ENCODE measurements at regions not wholly inside any gene's neighbourhood (a gene's known extent, or its start where the extent isn't known, plus 50 kb on each side); places are given as distances from the start of the nearest gene placed in this dataset.

- TF ChIP-seq CTCF (IDR thresholded peaks at IDR 0.05; ENCODE audit: insufficient read depth, low read depth, low read length): no peak
- H3K4me3 ChIP-seq (ENCODE audit: low read depth, low read length): no peak overlapping the region
- DNase-seq (ENCODE audit: low read depth): no peak
Measured at GRCh38 chr7:84654273-84654672, 459.7 kb upstream of the SEMA3A start.

GRCh38 chr7:84651876-84652275 is 457.3 kb upstream of the SEMA3A start:
- no peak for TF ChIP-seq CTCF (IDR thresholded peaks at IDR 0.05; ENCODE audit: insufficient read depth, low read depth, low read length)
- no peak overlapping the region for H3K4me3 ChIP-seq (ENCODE audit: low read depth, low read length)
- no peak for DNase-seq (ENCODE audit: low read depth)

GRCh38 chr7:84647797-84648757 is 453.5 kb upstream of the SEMA3A start:
- no peak for TF ChIP-seq CTCF (IDR thresholded peaks at IDR 0.05; ENCODE audit: insufficient read depth, low read depth, low read length)
- DNase-seq (ENCODE audit: low read depth): peak; percentile 60
- no peak overlapping the region for H3K4me3 ChIP-seq (ENCODE audit: low read depth, low read length)

GRCh38 chr7:84642611-84643010 is 448.0 kb upstream of the SEMA3A start:
- no peak for TF ChIP-seq CTCF (IDR thresholded peaks at IDR 0.05; ENCODE audit: insufficient read depth, low read depth, low read length)
- DNase-seq (ENCODE audit: low read depth): no peak
- H3K4me3 ChIP-seq (ENCODE audit: low read depth, low read length): no peak overlapping the region

- H3K4me3 ChIP-seq (ENCODE audit: low read depth, low read length): no peak overlapping the region
- no peak for DNase-seq (ENCODE audit: low read depth)
- TF ChIP-seq CTCF (IDR thresholded peaks at IDR 0.05; ENCODE audit: insufficient read depth, low read depth, low read length): no peak
Measured at GRCh38 chr7:84640637-84641036, 446.0 kb upstream of the SEMA3A start.

- no peak for TF ChIP-seq CTCF (IDR thresholded peaks at IDR 0.05; ENCODE audit: insufficient read depth, low read depth, low read length)
- no peak overlapping the region for H3K4me3 ChIP-seq (ENCODE audit: low read depth, low read length)
- no peak for DNase-seq (ENCODE audit: low read depth)
Measured at GRCh38 chr7:84638339-84638697, 443.7 kb upstream of the SEMA3A start.

Data from fibroblast of villous mesenchyme (primary cell).